Neural progenitor cell (in vitro differentiated cells): ENCODE measurements at regions not wholly inside any gene's neighbourhood (a gene's known extent, or its start where the extent isn't known, plus 50 kb on each side); places are given as distances from the start of the nearest gene placed in this dataset.
A peak's percentile ranks its signal among the peaks of the same experiment; 100 is the strongest.

Experiments
- DNase-seq: peaks from one replicate; pipeline ENCODE4 v3.0.0-alpha.2; 2016; ENCODE audit warnings: low spot score
- H2AFZ ChIP-seq: fragments of 200-600 bp; sonication (generic); replicated peaks from 2 replicates; pipeline ENCODE4 v1.6.1; 2016; ENCODE audit warnings: antibody characterized with exemption
- H3F3A ChIP-seq: fragments of 200-600 bp; sonication (generic); 2 replicates; pipeline ENCODE4 v1.6.1; 2016; ENCODE audit warnings: antibody characterized with exemption, low read depth
- H3K27ac ChIP-seq: fragments of 200-600 bp; sonication (generic); 2 replicates; pipeline ENCODE4 v1.5.1; 2016; ENCODE audit warnings: mild to moderate bottlenecking
- H3K27me3 ChIP-seq: fragments of 200-600 bp; sonication (generic); 2 replicates; pipeline ENCODE4 v1.6.1; 2016; ENCODE audit warnings: mild to moderate bottlenecking, moderate library complexity
- H3K36me3 ChIP-seq: fragments of 200-600 bp; sonication (generic); 2 replicates; pipeline ENCODE4 v1.5.1; 2016
- H3K4me1 ChIP-seq: fragments of 200-600 bp; sonication (generic); 2 replicates; pipeline ENCODE4 v1.6.1; 2016; ENCODE audit warnings: mixed run types
- H3K4me2 ChIP-seq: fragments of 200-600 bp; sonication (generic); 2 replicates; pipeline ENCODE4 v1.6.1; 2016
- H3K4me3 ChIP-seq: fragments of 200-600 bp; sonication (generic); 2 replicates; pipeline ENCODE4 v1.5.1; 2016
- H3K79me2 ChIP-seq: fragments of 200-600 bp; sonication (generic); 2 replicates; pipeline ENCODE4 v1.6.1; 2016; ENCODE audit warnings: low read depth
- H3K9ac ChIP-seq: fragments of 200-600 bp; sonication (generic); 2 replicates; pipeline ENCODE4 v1.6.1; 2016
- H3K9me3 ChIP-seq: fragments of 200-600 bp; sonication (generic); 2 replicates; pipeline ENCODE4 v1.5.1; 2016; ENCODE audit warnings: low read depth
- H4K20me1 ChIP-seq: fragments of 200-600 bp; sonication (generic); 2 replicates; pipeline ENCODE4 v1.6.1; 2016; ENCODE audit warnings: low read depth
- H3K27ac Mint-ChIP-seq: 3 replicates; pipeline ENCODE4 v1.8.0; 2021; ENCODE audit warnings: mixed read lengths
- H3K27me3 Mint-ChIP-seq: 2 replicates; pipeline ENCODE4 v1.8.0; 2022; ENCODE audit warnings: low read depth, mild to moderate bottlenecking, inconsistent platforms, moderate library complexity, mixed read lengths; ENCODE audit not compliant: insufficient read depth
- H3K36me3 Mint-ChIP-seq: 3 replicates; pipeline ENCODE4 v1.8.0; 2021; ENCODE audit warnings: mixed read lengths
- H3K4me1 Mint-ChIP-seq: 3 replicates; pipeline ENCODE4 v1.8.0; 2021; ENCODE audit warnings: mixed read lengths
- H3K4me3 Mint-ChIP-seq: 3 replicates; pipeline ENCODE4 v1.8.0; 2021; ENCODE audit warnings: mild to moderate bottlenecking, moderate library complexity, mixed read lengths
- H3K9me3 Mint-ChIP-seq: 3 replicates; pipeline ENCODE4 v1.8.0; 2020; ENCODE audit warnings: mixed read lengths
- EZH2 ChIP-seq: fragments of 200-600 bp; sonication (generic); IDR thresholded peaks from 2 replicates; pipeline ENCODE4 v1.6.1; 2017; ENCODE audit warnings: antibody characterized with exemption, mild to moderate bottlenecking, moderate library complexity
- EZH2phosphoT487 ChIP-seq: fragments of 200-600 bp; sonication (generic); IDR thresholded peaks from 2 replicates; pipeline ENCODE4 v1.6.1; 2017; ENCODE audit warnings: antibody characterized with exemption
- TF ChIP-seq, protein P1 (sequence below): fragments of 200-600 bp; sonication (generic); IDR thresholded peaks from 2 replicates; pipeline ENCODE4 v1.5.1; 2017; ENCODE audit warnings: antibody characterized with exemption, mild to moderate bottlenecking

DNA sequence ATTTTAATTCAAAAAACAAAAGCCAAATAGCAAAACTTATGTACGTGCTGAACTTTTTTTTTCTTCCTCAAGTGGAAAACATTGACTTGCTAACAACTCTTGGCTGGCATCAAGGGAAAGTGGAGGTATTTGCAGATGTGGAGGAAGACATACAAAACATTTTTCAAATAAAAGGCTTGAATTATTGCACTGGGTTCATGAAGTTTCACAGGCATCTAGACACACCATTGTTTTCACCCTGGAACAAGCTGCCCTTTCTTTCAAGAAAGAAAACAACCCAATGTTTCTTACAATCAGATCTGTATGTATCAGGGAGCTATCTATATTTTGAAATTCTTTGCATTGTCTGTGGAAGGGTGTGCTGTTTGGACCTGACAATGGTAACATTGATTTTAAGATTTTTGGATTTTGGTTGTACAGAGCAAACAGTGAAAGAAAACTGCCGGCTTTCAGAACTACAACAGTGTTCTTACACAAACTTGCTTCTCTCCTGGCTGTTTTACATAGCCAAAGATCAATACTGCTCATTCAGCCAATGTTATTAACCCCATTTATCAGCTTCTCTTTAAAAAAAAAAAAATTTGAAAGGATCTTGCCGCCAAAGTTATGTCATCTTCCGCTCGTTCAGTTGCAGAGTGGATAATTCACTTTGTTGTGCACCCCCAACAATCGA lies 187.7 kb upstream of the FOXD3 start:
- H3K9me3 ChIP-seq = no peaks in the 10 kb centered on the region
- Mint-ChIP-seq H3K36me3 (no peaks in the 10 kb centered on the region), H3K4me1 (peaks cover 9% of the 10 kb centered on the region), H3K27me3 (peaks cover 43% of the 10 kb centered on the region), H3K4me3 (no peak overlapping the region), H3K27ac (no peak overlapping the region), H3K9me3 (peaks cover 2% of the 10 kb centered on the region)
- no peaks in the 10 kb centered on the region for H3K36me3 ChIP-seq
- no peaks in the 10 kb centered on the region for H4K20me1 ChIP-seq
- H3K4me2 ChIP-seq = no peak overlapping the region
- H3K9ac ChIP-seq = no peak overlapping the region
- DNase-seq = no peak
- H3K4me3 ChIP-seq = no peak overlapping the region
- no peak overlapping the region for H2AFZ ChIP-seq
- no peak overlapping the region for H3K27ac ChIP-seq
- no peaks in the 10 kb centered on the region for H3K27me3 ChIP-seq
- no peaks in the 10 kb centered on the region for H3K4me1 ChIP-seq
- TF ChIP-seq EZH2 (no peak), EZH2phosphoT487 (no peak)
- H3F3A ChIP-seq = no peaks in the 10 kb centered on the region
- H3K79me2 ChIP-seq = no peaks in the 10 kb centered on the region

DNA sequence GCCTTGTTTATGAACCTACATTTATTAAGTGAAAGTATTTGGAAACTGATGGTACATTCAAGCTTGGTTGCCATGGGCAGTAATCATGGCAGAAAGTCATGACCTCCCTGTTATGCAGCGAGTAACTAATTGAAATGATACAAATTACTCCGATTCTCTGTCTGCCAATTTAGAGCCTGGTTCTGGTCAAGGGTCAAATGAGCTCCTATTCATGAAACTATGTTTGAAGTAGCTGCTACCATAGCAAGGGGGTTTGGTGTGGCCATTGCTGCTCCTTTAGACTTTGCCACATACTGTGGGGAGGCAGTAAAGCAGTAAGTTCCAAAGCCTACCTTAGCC lies 187.2 kb upstream of the FOXD3 start:
- no peak overlapping the region for H3K9ac ChIP-seq
- H2AFZ ChIP-seq = no peak overlapping the region
- H3K79me2 ChIP-seq = no peaks in the 10 kb centered on the region
- H3K4me2 ChIP-seq = no peak overlapping the region
- Mint-ChIP-seq H3K4me3 (no peak overlapping the region), H3K4me1 (peaks cover 9% of the 10 kb centered on the region), H3K9me3 (peaks cover 2% of the 10 kb centered on the region), H3K36me3 (no peaks in the 10 kb centered on the region), H3K27ac (no peak overlapping the region), H3K27me3 (peaks cover 40% of the 10 kb centered on the region)
- H3K9me3 ChIP-seq = no peaks in the 10 kb centered on the region
- no peaks in the 10 kb centered on the region for H4K20me1 ChIP-seq
- no peaks in the 10 kb centered on the region for H3K4me1 ChIP-seq
- no peaks in the 10 kb centered on the region for H3K36me3 ChIP-seq
- no peak overlapping the region for H3K27ac ChIP-seq
- H3K4me3 ChIP-seq = no peak overlapping the region
- H3K27me3 ChIP-seq = no peaks in the 10 kb centered on the region
- no peak for DNase-seq
- no peak for TF ChIP-seq EZH2phosphoT487
- no peak for TF ChIP-seq EZH2
- H3F3A ChIP-seq = no peaks in the 10 kb centered on the region

DNA sequence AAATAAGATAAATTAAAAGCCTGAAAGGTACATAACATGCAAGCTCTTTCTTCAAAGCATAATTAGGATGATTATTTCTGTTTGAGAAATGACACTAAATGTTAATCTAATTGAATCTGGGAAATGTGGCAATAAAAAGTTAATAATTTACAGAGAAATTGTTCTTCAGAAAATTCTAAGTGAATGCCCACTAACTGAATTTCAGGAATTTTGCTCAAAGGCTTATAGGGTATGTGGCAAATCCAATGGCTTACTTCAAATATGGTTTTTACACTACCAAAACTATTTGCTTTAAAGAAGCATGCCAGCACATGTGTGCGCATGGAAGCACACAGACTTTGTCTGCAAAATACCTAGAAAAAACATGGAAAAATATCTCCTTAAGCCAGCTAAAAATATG lies 186.6 kb upstream of the FOXD3 start:
- no peaks in the 10 kb centered on the region for H3K9me3 ChIP-seq
- no peaks in the 10 kb centered on the region for H3K79me2 ChIP-seq
- H3F3A ChIP-seq = no peaks in the 10 kb centered on the region
- no peak overlapping the region for H3K9ac ChIP-seq
- Mint-ChIP-seq H3K27me3 (peaks cover 38% of the 10 kb centered on the region), H3K4me3 (no peak overlapping the region), H3K27ac (no peak overlapping the region), H3K36me3 (no peaks in the 10 kb centered on the region), H3K4me1 (peaks cover 9% of the 10 kb centered on the region), H3K9me3 (peaks cover 2% of the 10 kb centered on the region)
- TF ChIP-seq EZH2phosphoT487 = no peak
- TF ChIP-seq, protein P1, sequence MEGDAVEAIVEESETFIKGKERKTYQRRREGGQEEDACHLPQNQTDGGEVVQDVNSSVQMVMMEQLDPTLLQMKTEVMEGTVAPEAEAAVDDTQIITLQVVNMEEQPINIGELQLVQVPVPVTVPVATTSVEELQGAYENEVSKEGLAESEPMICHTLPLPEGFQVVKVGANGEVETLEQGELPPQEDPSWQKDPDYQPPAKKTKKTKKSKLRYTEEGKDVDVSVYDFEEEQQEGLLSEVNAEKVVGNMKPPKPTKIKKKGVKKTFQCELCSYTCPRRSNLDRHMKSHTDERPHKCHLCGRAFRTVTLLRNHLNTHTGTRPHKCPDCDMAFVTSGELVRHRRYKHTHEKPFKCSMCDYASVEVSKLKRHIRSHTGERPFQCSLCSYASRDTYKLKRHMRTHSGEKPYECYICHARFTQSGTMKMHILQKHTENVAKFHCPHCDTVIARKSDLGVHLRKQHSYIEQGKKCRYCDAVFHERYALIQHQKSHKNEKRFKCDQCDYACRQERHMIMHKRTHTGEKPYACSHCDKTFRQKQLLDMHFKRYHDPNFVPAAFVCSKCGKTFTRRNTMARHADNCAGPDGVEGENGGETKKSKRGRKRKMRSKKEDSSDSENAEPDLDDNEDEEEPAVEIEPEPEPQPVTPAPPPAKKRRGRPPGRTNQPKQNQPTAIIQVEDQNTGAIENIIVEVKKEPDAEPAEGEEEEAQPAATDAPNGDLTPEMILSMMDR = no peak
- no peak for TF ChIP-seq EZH2
- no peak for DNase-seq
- no peaks in the 10 kb centered on the region for H3K4me1 ChIP-seq
- H3K36me3 ChIP-seq = no peaks in the 10 kb centered on the region
- no peak overlapping the region for H3K4me2 ChIP-seq
- no peaks in the 10 kb centered on the region for H3K27me3 ChIP-seq
- no peak overlapping the region for H3K4me3 ChIP-seq
- H2AFZ ChIP-seq = no peak overlapping the region
- H3K27ac ChIP-seq = no peak overlapping the region
- no peaks in the 10 kb centered on the region for H4K20me1 ChIP-seq

DNA sequence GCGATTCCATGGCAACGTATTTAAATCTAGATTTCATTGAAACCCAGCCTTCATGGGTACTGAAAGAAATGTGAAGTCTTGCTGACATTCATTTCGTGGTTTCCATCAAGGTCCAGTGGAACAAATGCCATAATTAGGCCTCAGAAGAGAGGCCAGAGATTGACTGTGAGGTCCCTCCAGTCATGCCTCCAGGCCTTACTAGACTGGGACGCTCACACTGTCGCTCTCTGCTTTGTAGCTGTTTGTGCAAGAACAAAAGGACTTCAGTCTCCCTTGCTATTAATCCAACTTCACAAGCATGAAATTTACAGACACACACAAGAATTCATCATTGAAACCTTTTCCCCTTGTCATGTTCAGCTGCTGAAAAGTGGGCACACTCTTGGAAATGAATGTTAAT lies 180.4 kb upstream of the FOXD3 start:
- H3K36me3 Mint-ChIP-seq = no peaks in the 10 kb centered on the region
- H3K4me1 Mint-ChIP-seq = no peaks in the 10 kb centered on the region
- H4K20me1 ChIP-seq = no peaks in the 10 kb centered on the region
- H3K27ac ChIP-seq = no peak overlapping the region
- H3K9ac ChIP-seq = no peak overlapping the region
- H3K4me1 ChIP-seq = no peaks in the 10 kb centered on the region
- no peak overlapping the region for H3K4me3 ChIP-seq
- H3K27me3 ChIP-seq = no peaks in the 10 kb centered on the region
- no peak for DNase-seq
- H2AFZ ChIP-seq = peak overlapping the region; percentile 66
- no peaks in the 10 kb centered on the region for H3F3A ChIP-seq
- no peak overlapping the region for H3K4me2 ChIP-seq
- no peaks in the 10 kb centered on the region for H3K79me2 ChIP-seq
- TF ChIP-seq EZH2 (no peak), EZH2phosphoT487 (no peak)
- TF ChIP-seq, protein P1 = no peak
- H3K9me3 Mint-ChIP-seq = peaks cover 2% of the 10 kb centered on the region
- H3K9me3 ChIP-seq = no peaks in the 10 kb centered on the region
- H3K36me3 ChIP-seq = no peaks in the 10 kb centered on the region
- H3K27ac Mint-ChIP-seq = no peak overlapping the region
- H3K4me3 Mint-ChIP-seq = no peak overlapping the region
- peaks cover 26% of the 10 kb centered on the region for H3K27me3 Mint-ChIP-seq
